Bronchial epithelial cell (primary cell): ENCODE measurements at regions not wholly inside any gene's neighbourhood (a gene's known extent, or its start where the extent isn't known, plus 50 kb on each side); places are given as distances from the start of the nearest gene placed in this dataset.

Experiments
- DNase-seq: peaks from one replicate; pipeline ENCODE4 v3.0.0-alpha.2; 2010; ENCODE audit warnings: low read depth
- FAIRE-seq: peaks from 2 replicates; lab custom pipeline; 2011; peaks lifted over from hg19 to GRCh38; lab: Jason Lieb, UNC
- H3K27me3 ChIP-seq: 2 replicates; pipeline ENCODE4 v1.5.1; 2011; ENCODE audit warnings: low read length; ENCODE audit not compliant: control insufficient read depth, insufficient read depth
- H3K36me3 ChIP-seq: 2 replicates; pipeline ENCODE4 v1.5.1; 2011; ENCODE audit warnings: low read length; ENCODE audit not compliant: control insufficient read depth, insufficient read depth
- H3K4me3 ChIP-seq: 2 replicates; pipeline ENCODE4 v1.5.1; 2011; ENCODE audit warnings: mild to moderate bottlenecking, low read depth, low read length, control low read depth
- CTCF ChIP-seq: IDR thresholded peaks from 2 replicates; pipeline ENCODE4 v1.5.1; 2011; ENCODE audit warnings: mild to moderate bottlenecking, moderate library complexity, low read length, control low read depth, inconsistent platforms; ENCODE audit not compliant: insufficient read depth, severe bottlenecking

- H3K36me3 ChIP-seq: no peaks in the 10 kb centered on the region
- DNase-seq: peak; percentile 87
- H3K27me3 ChIP-seq: no peaks in the 10 kb centered on the region
- no peak overlapping the region for H3K4me3 ChIP-seq
- TF ChIP-seq CTCF: peak; percentile 12
- no peak for FAIRE-seq
Observed at GRCh38 chr1:186511761-186512637, 51.1 kb upstream of the PDC start.
